ENCODE measurements at regions not wholly inside any gene's neighbourhood (a gene's known extent, or its start where the extent isn't known, plus 50 kb on each side); places are given as distances from the start of the nearest gene placed in this dataset.

- no peaks in the 10 kb centered on the region for H3K27me3 ChIP-seq
- H3K27ac ChIP-seq = no peak overlapping the region
- H3K36me3 ChIP-seq = no peaks in the 10 kb centered on the region
- H3K4me3 ChIP-seq = no peak overlapping the region
- TF ChIP-seq POLR2A (IDR thresholded peaks at IDR 0.05) (no peak), CTCF (IDR thresholded peaks at IDR 0.05) (no peak)
- H3K9me3 ChIP-seq = no peaks in the 10 kb centered on the region
- no peaks in the 10 kb centered on the region for H3K4me1 ChIP-seq
- no peak for DNase-seq
Measured at GRCh38 chr10:131626274-131626673, 274.5 kb upstream of the PPP2R2D start.

GRCh38 chr10:131629026-131629770 is 271.6 kb upstream of the PPP2R2D start:
- TF ChIP-seq POLR2A (IDR thresholded peaks at IDR 0.05) = no peak
- TF ChIP-seq CTCF (IDR thresholded peaks at IDR 0.05) = no peak
- Histone ChIP-seq H3K4me1 (no peaks in the 10 kb centered on the region), H3K4me3 (no peak overlapping the region), H3K27ac (no peak overlapping the region), H3K9me3 (no peaks in the 10 kb centered on the region), H3K27me3 (no peaks in the 10 kb centered on the region), H3K36me3 (no peaks in the 10 kb centered on the region)
- no peak for DNase-seq

- H3K4me1 ChIP-seq = no peaks in the 10 kb centered on the region
- no peaks in the 10 kb centered on the region for H3K27me3 ChIP-seq
- H3K27ac ChIP-seq = no peak overlapping the region
- no peak overlapping the region for H3K4me3 ChIP-seq
- H3K9me3 ChIP-seq = no peaks in the 10 kb centered on the region
- TF ChIP-seq CTCF (IDR thresholded peaks at IDR 0.05) = no peak
- TF ChIP-seq POLR2A (IDR thresholded peaks at IDR 0.05) = no peak
- no peak for DNase-seq
- no peaks in the 10 kb centered on the region for H3K36me3 ChIP-seq
Measured at GRCh38 chr10:131630772-131631258, 270.0 kb upstream of the PPP2R2D start.

GRCh38 chr10:131631619-131632018 is 269.2 kb upstream of the PPP2R2D start:
- peaks cover 0 to 4% (median 0%) of the 10 kb centered on the region in 4 donors for H3K9me3 ChIP-seq
- no peaks in the 10 kb centered on the region for H3K36me3 ChIP-seq
- no peaks in the 10 kb centered on the region for H3K4me1 ChIP-seq
- no peak overlapping the region for H3K27ac ChIP-seq
- TF ChIP-seq CTCF (IDR thresholded peaks at IDR 0.05) (no peak), POLR2A (IDR thresholded peaks at IDR 0.05) (no peak)
- no peaks in the 10 kb centered on the region for H3K27me3 ChIP-seq
- no peak for DNase-seq
- no peak overlapping the region for H3K4me3 ChIP-seq

GRCh38 chr10:131635564-131636015 is 265.2 kb upstream of the PPP2R2D start:
- no peak overlapping the region for H3K27ac ChIP-seq
- DNase-seq = no peak
- peaks cover 0 to 4% (median 0%) of the 10 kb centered on the region in 4 donors for H3K9me3 ChIP-seq
- H3K4me3 ChIP-seq = no peak overlapping the region
- H3K27me3 ChIP-seq = no peaks in the 10 kb centered on the region
- no peaks in the 10 kb centered on the region for H3K4me1 ChIP-seq
- H3K36me3 ChIP-seq = no peaks in the 10 kb centered on the region
- TF ChIP-seq POLR2A (IDR thresholded peaks at IDR 0.05) (no peak), CTCF (IDR thresholded peaks at IDR 0.05) (no peak)

All from Peyer's patch (tissue), 4 donors.